T-helper 2 cell (primary cell): ENCODE measurements at regions not wholly inside any gene's neighbourhood (a gene's known extent, or its start where the extent isn't known, plus 50 kb on each side); places are given as distances from the start of the nearest gene placed in this dataset.

ENCODE experiments used
- DNase-seq, 5 experiments: peaks; one replicate each; pipeline versions ENCODE4 v3.0.0 to v3.0.0-alpha.2; 2012 to 2022

DNA sequence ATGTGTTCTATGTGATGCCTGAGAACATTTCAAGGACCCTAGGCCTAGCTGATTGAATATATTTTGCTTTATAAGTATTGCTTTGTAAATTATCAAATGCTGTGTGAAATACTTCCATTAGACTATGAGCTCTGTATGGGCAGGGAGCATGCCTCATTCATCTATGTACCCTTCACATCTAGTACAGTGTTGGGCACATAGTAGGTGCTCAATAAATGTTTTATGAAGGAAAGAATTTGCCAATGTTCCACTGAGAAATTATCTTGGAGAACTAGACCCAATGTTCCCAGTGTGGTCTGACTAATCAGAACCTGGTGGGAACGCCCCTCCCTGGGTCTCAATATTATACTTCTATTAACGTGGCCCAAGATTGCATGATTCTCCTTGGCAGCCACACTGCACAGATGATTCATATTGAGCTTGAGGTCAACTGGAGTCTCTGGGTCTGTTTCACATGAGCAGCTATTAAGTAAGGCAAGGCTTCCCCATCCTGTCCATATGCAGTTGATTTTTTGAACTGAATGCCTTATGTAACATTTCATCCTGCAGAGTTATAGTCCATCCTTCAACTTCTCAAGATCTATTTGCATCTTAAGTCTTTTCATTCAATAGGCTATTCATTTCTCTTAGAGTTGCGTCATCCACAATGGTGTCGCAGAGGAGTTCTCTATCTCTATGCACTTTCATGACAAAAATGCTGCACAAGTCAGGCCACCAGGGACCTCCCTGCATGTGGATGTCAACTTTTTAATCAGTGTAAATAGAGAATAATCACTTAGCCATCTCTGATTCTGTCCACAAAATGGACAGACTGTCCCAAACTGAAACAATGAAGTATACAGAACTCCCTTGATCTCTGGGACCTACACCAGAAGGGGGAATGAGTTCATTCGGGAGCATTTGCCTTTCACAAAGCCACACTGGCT, 257.6 kb downstream of the CYP26B1 start:
- DNase-seq, result no peak

- no peak for DNase-seq
These were observed 258.8 kb downstream of the CYP26B1 start for GRCh38 chr2:71888751-71889445.

DNA sequence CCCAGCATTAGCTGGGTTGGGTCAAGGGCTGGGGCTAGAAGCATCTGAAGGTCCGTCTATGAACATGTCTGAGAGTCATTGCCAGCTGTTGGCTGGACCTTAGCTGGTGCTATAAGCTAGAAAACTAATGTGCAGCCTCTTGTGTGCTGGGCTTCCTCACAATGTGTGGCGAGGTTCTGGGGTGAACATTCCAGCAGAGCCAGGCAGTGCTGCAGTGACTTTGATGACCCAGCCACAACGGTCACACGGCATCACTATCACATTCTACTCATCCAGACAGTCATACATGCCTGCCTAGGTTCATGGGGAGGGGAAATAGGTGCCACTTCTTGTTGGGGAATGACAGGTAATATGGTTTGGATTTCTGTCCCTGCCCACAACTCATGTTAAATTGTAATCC, 260.5 kb downstream of the CYP26B1 start:
- no peak for DNase-seq

GRCh38 chr2:71886241-71886640, 261.4 kb downstream of the CYP26B1 start:
- no peak for DNase-seq

DNA sequence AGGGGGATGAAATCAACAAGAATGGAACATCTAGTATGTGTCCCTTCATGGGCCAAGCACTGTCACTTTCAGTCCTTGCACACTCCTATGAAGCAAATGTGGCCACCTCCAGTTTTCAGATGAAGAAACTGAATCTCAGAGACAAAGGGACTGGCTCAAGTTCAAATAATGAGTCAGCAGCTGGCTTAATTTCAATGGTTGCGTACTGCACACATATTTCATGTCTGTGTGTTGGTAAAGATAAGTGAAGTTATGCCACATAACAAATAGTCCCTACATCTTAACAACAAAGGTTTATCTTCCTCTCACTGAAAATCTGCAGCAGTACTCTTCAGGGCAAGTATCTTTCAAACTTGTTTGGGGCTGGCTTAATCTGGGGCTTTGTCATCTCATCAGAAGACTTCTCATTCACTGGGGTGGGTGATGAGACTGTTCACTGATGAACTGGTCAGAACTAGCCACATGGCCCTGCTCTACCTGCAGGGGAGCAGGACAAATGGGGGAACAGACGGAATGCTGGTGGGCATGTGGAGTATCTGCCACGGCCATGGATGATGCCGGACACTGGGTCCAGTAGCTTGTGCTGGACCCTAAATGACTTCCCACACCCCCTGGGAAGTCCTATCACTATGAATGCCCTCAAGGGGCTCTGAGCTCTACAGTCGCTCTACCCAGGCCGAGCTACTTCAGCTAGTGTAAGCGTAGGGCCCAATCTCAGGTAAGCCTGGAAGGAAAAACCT, 263.2 kb downstream of the CYP26B1 start:
- DNase-seq, result no peak

DNA sequence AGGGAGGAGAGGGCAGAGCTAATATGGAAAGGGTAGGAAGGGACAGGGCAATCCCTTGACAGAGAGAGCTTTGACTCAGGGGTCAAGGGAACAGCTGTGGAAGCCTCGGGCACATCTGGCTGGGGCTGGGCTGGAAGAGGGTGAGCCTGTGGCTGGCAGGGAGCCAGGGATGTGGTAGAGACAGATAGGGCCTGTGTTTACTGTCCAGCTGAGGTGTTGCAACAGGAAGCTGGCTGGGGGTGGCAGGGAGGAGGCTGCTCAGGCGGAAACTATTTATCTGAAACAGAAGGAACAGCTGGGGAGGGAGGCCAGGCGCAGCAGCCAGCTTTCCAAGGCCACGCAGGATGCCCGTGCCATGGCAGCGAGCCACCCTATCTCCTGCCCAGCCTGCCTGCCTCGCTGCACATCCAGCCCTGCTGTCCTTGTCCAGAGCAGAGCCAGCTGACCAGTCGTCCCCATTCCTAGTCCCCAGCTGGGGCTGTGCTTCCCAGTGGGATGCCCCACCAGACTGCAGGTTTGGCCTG, 264.7 kb downstream of the CYP26B1 start:
- no peak for DNase-seq

GRCh38 chr2:71882236-71882946, 265.3 kb downstream of the CYP26B1 start:
- no peak for DNase-seq

GRCh38 chr2:71880846-71881610, 266.6 kb downstream of the CYP26B1 start:
- no peak for DNase-seq

- DNase-seq, result no peak
These were observed 267.4 kb downstream of the CYP26B1 start for GRCh38 chr2:71880287-71880686.

- DNase-seq, result no peak
These were observed 268.0 kb downstream of the CYP26B1 start for GRCh38 chr2:71879509-71880184.

DNA sequence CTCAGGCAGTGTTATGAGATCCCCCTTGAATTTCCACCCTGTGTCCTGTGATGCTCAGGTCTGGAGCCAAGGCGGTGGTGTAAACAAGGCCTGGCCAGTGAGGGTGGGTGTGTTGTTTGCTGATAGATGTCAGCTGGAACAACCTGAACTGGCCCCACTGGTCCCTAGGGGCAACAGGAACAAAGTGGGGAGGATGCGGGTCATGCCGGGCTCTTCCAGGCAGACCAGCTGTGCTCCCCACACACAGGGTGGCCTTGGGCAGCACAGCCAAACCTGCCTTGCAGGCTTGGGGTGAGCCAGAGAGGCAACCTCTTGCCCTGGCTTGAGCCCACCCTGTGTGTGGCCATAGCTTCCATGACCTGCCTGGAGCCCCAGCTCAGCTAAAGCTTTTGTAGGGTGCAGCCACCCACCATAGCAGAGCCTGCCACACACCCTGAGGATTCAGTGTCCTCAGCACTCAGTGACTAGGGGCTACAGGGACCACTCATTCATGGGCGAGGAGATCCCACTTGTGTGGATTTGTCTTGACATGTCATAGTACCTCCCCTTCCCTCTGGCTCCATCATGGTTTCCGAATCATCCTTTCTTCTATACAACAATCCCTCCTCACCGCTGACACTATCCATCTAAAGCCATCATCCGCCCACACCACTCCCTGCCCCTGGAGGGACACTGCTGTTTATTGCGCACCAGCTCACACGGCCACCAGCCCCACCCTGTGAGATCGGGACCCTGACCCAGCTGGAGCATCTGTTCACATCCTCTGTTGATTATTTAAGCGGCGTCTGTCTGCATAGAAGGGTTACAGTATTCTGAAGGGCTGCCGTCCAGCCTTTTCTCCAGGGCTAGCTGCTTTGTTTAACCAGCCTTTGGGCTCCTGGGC, 268.8 kb downstream of the CYP26B1 start:
- no peak for DNase-seq

- no peak for DNase-seq
These were observed 270.0 kb downstream of the CYP26B1 start for GRCh38 chr2:71877636-71878035.

DNA sequence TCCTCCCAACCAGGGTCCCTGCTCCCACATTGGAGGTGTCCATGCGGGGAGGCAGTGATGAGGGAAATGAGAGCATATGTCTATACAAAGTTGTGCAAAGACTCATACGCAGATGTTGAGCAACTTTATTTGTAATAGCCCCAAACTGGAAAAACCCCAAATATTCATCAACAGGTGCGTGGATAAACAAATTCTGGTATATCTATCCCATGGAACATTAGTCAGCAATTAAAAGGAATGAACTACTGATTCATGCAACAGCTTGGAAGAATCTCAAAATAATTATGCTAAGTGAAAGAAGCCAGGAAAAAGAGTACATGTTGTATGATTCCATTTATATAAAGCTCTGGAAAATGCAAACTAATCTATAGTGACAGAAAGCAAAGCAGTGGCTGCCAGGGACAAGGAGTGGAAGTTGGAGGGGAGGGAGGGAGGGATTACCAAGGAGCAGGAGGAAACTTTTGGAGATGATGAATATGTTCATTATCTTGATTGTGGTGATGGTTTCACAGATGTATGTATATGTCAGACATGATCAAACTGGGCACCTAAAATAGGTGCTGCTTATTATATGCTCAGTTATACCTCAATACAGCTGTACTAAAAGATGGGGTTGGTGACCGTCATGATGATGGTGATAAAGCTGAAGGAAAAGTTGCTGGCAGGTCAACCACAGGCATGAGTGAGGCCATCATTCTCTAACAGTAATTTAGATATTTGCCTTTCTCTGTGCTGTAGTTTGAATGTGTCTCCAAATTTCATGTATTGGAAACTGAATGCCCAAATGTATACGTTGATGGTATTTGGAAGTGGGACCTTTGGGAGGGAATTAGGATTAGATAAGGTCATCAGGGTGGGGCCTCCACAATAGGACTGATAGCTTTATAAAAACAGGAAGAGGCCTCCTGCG, 270.9 kb downstream of the CYP26B1 start:
- no peak for DNase-seq

GRCh38 chr2:71872466-71873051, 275.1 kb downstream of the CYP26B1 start:
- DNase-seq, result no peak

DNA sequence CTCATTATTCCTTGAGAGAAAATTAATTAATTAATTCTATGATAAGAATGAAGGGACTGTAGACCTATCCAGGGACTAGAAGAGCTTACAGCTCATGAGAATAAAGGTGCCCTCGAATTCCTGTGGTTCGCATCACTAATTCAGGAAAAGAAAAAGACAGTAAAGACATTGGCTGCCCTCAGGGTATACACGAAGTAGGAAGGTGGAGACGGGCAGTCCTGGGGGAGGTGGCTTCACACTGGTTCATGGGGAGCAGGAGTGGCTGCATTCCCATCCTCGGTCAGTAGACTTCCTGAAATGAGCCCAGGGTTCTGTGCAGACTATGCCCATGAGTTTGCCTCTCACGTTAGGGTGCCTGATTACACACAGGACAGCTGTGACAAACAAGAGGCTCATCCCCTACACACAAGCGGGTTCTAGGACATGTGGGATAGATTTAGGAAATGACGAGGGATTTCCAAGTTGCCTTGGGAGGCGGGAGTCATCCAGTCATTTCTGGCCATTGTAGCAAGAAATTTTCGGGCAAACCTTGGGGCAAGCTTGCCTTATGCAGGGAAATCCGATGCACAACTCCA, 282.2 kb downstream of the CYP26B1 start:
- DNase-seq, result no peak

DNA sequence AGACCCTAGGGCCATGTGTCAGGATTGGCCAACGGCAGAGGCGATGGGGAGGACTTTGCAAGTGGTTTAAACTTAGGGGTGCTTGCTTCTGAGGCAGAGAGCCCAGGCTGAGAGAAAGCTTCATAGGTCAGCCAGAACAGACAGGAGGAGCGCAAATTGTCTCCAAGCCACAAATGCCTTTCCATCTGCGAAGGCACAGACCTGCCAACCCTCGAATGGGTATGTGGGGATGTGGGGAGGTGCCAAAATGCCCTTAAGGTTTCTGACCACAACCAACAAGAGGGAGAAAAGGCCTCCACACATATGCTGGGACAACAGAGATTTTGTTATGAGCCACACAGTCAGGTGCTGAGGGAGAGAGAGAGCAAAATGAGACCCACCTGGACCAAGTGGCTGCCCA, 283.6 kb downstream of the CYP26B1 start:
- DNase-seq, result no peak

GRCh38 chr2:71863396-71863795, 284.3 kb downstream of the CYP26B1 start:
- DNase-seq, result no peak

DNA sequence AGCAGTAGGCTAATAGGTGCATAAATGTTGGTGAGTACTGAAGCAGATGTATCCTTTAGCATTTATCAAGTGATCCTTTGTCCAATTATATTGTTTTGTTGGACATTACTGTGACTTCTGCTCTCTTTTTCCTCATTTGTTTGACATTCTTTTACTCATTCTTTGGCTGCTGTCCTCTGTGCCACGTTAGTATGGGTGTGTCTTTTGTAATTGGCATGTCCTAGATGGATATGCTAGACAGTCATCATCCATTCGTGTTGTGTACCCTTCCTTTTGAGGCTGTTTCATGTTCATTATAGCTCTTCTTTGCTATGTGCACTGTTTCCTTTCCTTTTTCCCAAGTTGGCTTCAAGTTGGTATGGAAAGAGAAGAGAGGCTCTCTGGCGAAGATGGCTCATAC, 284.7 kb downstream of the CYP26B1 start:
- no peak for DNase-seq
